CD4-positive, alpha-beta T cell treated with Interleukin-4 for 4 hours (primary cell): ENCODE measurements at regions not wholly inside any gene's neighbourhood (a gene's known extent, or its start where the extent isn't known, plus 50 kb on each side); places are given as distances from the start of the nearest gene placed in this dataset.

Experiments
- DNase-seq: peaks from one replicate; pipeline ENCODE4 v3.0.0-alpha.2; 2020

DNA sequence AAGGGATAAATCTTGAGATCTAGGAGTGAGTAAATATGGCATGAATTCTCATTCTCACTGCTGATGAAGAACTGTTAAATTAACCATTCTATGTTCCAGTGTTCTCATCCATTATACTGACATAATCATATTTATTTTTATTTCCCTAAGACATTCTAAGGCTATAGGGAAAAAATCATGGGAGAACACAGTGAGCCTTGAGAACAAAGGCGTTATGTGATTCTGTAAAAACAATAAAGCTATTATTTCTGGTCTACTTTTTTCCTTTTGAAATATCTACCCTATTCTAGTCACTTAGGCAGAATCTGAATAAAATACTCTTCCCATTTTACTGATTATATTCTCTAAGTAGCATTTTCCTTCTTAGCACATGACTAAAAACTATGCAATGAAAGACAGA lies 155.7 kb upstream of the ADAMTS16 start:
- no peak for DNase-seq

DNA sequence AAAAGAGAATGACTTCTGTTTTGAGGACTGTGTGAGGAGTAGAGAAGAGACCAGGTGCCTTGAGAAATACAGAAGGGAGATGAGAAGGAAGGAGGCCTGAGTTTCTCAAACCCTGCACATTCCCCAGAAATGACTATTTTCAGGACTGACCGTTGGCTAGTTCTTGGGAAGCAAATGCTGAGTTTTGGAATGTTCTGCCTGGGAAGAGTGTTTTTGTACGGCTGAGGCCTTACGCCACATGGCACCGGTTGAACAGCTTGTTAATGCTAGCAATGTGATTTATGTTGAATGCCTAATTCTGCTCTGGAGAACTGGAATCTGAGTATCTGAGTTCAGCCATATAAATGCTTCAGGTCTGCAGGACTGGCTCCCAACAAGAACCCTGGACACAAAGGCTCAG lies 152.7 kb upstream of the ADAMTS16 start:
- DNase-seq: no peak

DNA sequence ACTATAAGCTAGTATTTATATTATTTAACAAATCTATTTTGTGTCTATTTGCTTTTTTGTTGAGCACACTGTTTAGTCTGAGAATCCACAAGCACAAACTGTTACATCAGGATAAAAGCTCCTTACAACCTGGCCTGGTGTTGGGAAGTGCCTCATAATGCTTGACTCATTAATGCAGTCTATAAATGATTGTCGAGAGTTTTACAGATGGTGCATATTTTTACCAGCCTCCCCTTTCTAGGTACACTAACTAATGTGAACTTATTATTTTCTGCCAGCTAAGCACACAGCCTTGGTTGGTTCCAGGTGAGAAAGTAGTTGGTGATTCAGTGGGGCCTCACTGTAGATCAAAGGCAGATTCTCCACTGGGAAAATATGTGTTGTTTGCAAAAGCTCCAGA lies 151.0 kb upstream of the ADAMTS16 start:
- no peak for DNase-seq

DNA sequence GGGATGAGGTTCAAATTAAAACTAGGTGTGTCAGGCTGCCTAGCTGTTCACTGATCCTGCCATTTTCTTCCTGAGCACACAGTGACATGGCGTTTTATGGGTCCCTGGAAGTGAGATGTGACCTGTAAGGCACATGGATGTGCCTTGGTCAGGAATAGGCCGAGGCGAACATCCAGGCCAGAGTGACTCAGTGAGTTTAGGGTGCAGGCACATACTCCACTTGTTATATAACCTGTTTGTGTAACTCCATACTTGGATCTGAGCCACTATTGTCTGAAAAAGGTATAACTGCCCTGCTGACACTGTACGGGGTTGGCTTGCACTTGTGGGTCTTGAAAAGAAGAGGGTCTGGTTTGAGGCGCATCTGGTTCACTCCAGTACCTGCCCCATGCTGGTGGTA lies 150.1 kb upstream of the ADAMTS16 start:
- DNase-seq: no peak

DNA sequence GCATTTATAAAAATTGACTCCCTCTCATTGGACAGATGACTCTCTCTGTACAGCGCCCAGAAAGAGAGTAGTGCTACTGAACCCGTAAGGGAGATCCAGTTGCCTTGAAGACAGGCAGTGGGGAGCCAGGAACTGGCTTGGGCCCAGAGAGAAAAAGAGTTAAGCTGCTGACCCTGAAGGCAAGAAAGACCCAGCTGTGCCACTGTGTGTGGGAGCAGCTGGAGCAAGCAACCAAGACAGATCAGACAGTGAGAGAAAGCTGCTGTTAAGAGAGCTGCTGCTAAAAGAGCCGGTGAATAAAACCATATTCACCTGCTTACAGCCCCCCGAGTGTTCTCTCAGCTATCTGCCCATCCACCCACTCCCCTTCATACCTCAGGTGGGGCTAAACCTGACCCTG lies 149.7 kb upstream of the ADAMTS16 start:
- DNase-seq: no peak

DNA sequence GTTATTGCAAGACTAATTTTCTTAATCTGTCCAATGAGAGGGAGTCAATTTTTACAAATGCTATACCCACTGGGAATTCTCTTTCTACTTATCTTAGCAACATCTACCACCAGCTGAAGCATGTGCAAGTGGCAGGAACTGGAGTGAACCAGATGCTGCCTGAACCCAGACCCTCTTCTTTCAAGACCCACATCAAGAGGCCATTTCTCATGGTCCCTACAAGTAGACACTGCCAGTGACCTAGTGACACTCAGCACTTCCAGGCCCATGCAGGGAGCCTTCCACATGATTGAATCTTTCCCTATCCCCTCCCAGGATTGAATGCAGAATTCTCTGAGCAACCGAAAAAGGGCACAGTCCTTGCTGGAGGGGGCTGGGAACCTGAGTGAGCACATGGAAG lies 148.2 kb upstream of the ADAMTS16 start:
- no peak for DNase-seq

DNA sequence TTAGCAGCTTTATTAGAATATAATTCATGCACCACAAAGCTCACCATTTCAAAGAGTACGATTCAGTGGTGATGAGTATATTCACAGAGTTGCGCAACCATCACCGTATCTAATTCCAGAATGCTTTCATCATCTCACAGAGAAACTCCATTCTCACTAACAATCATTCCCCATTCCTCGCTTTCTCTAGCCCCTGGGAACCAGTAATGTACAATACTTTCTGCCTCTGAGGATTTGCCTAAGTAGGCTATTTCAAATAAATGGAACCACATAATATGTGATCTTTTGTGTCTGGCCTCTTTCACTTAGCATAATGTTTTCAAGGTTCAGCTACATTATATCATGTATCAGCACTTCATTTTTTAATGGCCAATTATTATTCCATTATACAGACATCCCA lies 145.1 kb upstream of the ADAMTS16 start:
- no peak for DNase-seq

DNA sequence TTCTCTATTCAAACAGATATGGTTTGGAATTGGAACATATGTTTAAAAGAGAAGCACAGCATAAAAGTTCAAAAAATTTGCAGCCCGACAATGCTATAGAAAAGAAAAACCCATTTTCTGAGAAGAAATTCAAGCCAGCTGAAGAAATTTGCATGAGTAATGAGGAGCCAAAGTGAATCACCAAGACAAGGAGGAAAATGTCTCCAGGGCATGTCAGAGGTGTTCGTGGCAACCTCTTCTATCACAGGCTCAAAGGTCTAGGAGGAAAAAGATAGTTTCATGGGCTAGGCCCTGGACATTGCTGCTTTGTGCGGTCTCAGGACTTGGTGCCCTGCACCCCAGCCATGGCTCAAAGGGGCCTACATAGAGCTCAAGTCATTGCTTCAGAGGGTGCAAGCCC lies 134.8 kb upstream of the ADAMTS16 start:
- DNase-seq: no peak

DNA sequence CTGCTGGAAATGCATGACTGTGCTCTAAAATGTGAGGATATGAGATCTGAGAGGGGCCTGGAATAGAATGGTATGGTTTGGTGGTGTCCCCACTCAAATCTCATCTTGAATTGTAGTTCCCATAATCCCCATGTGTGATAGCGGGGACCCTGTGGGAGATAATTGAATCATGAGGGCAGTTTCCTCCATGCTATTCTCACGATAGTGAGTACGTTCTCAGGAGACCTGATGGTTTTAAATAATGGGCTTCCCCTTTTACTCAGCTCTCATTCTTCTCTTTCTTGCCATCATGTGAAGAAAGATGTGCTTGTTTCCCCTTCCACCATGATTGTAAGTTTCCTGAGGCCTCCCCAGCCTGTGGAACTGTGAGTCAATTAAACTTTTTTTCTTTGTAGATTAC lies 133.6 kb upstream of the ADAMTS16 start:
- DNase-seq: no peak

DNA sequence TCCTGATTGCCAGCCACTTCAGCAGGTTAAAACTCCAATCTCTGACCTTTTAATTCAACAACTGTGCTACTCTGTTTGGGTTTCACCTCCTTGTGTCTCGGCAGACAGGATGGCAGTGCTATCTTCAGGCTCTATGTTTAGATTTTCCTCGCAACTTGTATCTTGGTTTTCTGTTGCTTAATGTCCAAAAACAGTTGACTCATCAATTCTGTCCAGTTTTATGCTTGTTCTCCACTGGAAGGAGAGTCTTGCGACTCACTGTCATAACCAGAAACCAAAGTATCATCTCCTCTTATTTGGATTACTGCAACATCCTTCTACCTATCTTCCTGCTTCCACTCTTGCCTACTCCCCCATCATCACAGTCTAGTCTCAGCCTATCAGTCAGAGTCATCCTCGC lies 130.9 kb upstream of the ADAMTS16 start:
- no peak for DNase-seq

DNA sequence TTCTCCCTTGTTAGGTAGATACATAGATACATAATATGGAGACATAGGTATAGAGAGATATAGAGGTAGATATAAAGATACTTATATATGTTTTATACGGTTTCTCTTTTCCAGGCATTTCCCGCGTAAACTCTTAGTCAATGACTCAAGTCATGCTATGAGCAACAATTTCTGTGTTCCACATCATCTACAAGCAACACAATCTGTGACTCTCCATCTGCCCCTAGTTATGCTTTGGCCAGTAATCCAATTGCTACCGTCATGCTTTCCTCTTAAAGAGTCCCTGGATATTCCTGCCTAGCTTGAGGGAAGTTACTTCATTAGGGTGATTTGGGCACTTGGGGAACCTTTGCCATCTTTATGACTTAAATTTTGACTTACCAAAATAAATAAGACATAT lies 129.0 kb upstream of the ADAMTS16 start:
- no peak for DNase-seq

DNA sequence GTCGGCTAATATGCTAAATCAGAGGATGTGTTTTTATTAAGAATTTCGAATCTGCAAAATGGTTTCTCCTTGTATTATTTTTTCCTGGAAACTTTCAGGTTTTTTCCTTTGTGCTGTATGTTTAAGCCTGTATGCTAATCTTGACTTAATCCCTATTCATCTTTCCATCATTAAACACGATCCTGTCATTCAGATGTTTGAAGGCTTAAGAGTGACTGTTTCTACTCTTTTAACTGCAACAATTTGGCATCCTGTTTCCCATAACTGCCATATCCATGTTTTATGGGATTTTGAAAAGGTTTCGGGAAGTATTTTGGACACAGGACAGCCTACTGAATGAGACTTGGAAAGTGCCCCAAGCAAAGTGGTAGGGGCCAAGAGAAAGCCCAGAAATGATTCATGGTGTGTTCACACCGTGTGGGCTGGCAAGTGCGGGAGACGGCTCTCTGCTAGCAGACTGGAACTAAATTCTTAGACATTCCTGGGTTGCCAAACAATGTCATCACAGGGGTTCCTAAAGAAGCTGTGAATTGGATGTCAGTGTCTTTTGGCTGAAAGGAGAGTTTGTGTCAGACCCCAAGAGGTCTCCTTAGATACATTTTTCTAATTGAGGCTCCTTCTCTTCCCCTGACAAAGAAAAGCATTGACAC lies 125.4 kb upstream of the ADAMTS16 start:
- DNase-seq: no peak

DNA sequence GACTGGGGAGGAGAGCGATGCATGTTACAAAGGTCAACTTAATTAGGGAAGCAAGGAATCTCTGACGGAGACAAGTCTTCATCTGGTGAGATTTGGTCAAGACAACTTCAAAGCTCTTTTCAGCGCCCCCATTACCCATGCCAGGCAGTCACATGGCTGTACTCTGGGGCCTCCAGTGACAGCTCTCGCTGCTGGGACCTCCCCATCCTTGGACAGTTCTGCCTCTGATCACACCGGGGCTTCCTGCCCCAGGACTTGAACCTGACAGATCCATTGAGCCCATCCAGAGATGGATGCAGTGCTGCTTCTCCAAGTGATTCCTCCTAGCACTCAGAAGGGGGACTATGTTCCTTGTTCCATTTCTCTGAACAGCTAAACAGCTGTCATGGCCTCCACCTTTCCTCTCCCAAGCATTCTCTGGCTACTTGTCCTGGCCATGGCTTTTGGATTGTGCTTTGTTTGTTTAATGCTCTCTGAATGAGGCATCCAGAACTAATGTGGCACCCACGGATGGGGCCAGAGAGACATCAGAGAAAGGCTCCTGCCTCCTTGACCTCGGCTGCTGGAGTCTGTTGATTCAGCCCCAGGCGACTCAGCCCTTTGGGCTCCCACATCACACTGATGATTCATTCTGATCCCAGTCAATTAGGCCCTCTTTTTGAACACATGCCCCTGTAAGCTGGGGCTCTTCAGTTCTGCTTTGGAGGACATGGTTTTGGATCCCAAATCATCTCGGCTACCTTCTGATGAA lies 122.1 kb upstream of the ADAMTS16 start:
- DNase-seq: no peak

DNA sequence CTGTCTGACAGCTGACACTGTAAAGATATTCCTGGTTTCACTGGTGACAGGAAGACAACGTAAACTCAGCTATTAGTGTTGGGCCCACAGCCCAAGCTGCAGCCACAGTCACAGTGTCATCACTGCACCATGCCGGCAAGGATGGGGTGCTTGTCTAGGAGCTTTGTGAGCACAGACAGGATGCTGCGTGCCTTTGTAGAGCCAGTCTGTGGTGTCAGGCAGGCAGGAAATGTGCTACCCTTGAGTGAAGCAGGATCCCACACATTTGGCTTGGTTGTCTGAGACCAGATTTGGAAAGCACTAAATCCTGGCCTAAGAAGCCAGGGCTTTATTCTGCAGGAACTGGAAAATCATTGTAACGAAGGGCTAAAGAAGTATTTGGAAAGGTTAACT lies 121.6 kb upstream of the ADAMTS16 start:
- DNase-seq: no peak

DNA sequence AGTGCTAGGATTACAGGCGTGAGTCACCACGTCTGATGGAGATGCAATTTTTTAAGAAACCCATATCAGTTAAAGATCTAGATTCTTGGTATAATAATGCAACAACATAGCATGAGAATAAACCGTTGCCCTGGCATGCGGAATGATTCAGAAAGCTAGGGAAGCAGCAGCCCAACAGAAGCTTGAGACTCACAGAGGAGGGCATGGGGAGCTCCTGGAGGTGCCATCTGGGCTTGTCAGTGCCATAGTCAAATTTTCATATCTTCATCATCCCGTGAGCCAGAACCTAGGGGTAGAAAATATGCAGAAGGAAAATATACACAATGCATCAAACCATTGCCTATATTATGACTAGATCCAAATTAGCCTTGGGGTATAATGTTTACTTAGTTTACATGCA lies 118.7 kb upstream of the ADAMTS16 start:
- no peak for DNase-seq

DNA sequence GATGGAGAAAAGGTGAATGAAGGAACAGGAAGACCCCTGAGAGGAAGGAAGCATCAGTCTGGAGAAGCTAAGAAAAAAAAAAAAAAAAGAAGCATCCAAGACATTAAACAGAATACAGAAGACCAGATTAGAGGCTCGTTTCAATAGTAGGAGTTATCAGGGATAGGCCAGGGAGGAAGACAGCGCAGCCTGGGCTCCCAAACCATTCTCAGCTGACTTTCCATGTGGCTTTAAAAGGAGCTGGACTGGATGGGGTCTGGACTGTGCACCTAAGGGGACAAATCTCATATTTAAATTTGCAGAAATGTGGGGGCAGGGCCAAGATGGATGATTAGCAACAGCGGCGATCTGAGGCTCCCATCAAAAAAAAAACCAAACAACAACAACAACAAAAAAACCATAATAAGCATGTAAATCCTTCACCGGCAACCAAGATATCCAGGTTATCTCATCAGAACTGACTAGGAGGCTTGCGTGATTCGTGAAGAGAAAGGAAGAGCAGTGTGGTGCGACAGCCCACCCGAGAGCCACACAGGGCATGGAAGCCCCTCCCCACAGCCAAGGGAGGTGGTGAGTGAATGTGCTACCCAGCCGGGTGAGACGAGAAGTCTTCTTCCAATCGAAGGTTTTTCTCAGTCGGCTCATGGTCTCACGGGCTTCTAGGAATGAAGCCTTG lies 114.9 kb upstream of the ADAMTS16 start:
- DNase-seq: no peak

DNA sequence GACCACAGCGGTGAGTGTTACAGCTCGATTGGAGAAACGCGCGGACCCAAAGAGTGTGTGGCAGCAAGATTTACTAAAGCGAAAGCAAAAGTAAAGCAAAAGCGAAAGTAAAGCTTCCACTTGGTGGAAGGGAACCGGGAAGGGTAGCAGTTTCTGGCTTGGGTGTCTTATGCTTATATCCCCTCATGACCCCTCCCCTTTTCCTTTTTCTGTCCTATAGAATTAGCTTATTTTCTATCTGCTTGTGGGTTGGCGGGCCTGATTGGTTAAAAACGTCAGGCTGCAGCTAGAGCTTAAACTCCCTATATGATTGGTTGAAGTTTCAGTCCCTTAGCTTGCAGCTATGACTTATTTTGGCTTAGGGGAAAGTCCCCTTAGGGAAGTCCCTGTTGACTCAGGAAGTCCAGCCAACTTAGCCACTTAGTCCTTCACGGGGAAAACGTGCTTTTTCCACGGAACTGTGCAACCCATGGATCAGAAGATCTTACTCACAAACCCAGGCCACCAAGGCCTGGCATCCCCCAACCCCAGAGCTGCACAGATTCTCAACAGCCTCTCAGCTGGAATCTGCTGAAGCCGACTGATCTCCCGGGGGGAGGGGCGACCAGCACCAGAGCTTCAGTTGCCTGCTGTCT lies 114.2 kb upstream of the ADAMTS16 start:
- DNase-seq: no peak

DNA sequence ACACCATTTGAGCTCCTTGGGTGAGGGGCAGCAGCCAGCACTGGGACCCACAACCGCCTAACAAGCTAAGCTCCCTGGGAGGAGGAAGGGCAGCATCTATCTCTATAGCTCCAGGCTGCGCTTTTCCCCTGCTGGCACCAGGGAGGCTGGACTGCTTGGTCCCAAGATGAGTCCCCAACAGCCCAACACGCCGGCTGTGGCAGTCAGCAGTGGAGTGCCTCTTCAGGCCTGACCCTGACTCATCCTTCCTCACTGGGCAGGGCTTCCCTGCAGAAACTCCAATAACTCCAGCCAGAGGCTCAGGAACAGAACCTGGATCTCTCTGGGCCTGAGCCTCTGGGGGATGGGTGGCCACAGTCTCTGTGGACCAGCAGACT lies 113.7 kb upstream of the ADAMTS16 start:
- no peak for DNase-seq

DNA sequence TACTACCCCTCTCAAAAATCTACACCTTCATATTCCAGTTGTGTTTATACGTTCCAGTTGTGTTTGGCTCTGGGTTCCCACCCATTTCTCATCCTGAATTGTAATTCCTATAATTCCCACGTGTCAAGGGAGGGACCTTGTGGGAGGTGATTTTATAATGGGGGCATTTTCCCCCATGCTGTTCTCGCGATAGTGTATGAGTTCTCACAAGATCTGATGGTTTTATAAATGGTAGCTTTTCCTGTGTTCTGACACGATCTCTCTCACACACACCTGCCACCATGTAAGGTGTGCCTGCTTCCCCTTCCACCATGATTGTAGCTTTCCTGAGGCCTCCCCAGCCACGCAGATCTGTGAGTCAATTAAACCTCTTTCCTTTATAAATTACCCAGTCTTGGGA lies 108.5 kb upstream of the ADAMTS16 start:
- DNase-seq: no peak

DNA sequence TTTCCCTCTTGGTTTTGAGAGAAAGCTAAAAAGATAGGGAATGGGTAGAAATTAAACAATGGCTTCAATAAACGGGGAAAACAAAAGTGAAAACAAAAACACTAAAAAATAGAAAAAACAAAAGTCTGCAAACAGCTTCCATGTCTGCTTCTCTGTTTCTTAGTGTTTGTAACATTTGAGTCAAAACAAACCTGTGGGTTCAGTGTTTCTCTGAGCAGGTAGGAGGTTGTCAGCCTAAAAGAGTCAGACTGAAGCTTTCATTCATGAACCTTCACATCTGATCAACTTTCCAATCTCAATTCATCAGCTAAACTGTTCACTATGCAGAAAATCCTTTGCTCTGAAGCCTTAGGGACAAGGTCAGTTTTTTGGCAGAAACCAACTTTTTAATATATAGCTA lies 102.5 kb upstream of the ADAMTS16 start:
- DNase-seq: no peak

DNA sequence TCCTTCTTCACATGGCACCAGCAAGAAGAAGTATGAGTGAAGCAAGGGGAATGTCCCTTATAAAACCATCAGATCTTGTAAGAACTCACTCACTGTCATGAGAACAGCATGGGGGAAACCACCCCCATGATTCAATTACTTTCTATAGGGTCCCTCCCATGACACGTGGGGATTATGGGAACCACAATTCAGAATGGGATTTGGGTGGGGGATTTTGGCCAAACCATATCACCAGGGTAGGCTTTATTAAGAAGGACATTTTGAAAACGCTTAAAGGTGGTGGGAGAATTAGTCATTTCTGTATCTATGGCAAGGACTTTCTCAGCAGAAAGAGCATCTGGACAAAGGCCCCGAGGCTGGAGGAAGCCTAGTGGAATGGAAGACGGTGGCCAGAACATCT lies 100.2 kb upstream of the ADAMTS16 start:
- no peak for DNase-seq

DNA sequence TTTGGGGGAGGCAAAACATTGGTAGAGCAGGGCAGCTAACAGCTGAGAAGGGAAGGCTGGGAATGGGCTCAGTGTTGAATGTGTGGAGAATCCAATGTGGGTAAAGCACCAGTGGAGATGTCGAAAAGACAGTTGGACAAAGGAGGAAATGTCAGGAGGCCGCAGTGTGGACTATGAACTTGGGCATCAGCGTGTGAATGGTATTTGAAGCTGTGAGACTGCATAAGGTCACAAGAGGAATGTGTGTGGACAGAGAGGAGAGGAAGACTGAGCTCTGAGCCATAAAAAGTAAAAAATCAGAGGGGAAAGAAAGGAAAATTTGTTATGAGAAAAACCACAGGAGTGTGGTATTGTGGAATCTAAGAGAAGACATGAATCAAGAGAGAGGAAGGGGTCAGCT lies 99.4 kb upstream of the ADAMTS16 start:
- DNase-seq: no peak

DNA sequence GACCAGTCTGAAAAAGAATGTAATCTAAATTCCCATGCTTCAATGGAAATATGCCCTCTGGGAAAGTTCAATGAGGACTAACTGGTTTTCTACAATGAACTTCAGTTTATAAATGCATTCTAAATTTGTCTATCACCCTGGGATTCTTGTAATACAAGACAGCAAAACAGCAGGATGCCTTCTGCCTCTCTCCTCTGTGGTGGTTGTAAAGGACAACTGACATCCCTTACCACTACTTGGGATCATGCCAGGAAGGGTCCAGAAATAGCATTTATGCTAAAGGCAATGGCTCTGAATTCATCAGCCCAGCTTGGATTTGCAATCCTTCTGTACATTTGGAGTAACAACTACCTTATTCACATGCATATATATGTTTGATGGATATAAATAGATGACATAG lies 97.3 kb upstream of the ADAMTS16 start:
- no peak for DNase-seq

DNA sequence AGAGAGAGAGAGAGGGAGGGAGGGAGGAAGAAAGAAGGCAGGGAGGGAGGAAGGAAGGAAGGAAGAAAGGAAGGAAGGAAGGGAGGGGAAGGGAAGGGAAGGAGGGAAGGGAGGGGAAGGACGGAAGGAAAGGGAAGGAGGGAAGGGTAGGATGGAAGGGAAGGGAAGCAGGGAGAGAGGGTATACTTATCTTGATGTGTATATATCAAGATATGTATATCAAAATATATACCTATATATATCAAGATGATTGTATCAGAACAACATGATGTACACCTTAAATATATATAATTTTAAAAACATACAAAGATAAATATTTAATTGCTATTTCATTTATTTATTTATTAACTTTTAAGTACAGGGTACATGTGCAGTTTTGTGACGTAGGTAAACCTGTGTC lies 96.8 kb upstream of the ADAMTS16 start:
- no peak for DNase-seq
